Keratinocyte (primary cell): ENCODE measurements at regions not wholly inside any gene's neighbourhood (a gene's known extent, or its start where the extent isn't known, plus 50 kb on each side); places are given as distances from the start of the nearest gene placed in this dataset.

Experiments
- DNase-seq: peaks from one replicate; pipeline ENCODE4 v3.0.0-alpha.2; 2011; ENCODE audit warnings: low read depth, missing footprints, low spot score
- FAIRE-seq: peaks from 2 replicates; lab custom pipeline; 2011; peaks lifted over from hg19 to GRCh38; lab: Jason Lieb, UNC
- H2AFZ ChIP-seq: 2 replicates; pipeline ENCODE4 v1.6.0; 2012; ENCODE audit warnings: low read length, control low read depth, inconsistent platforms; ENCODE audit not compliant: control insufficient read depth
- H3K27ac ChIP-seq: 2 replicates; pipeline ENCODE4 v1.5.1; 2011; ENCODE audit warnings: low read length; ENCODE audit not compliant: control insufficient read depth, insufficient read depth
- H3K27me3 ChIP-seq: 3 replicates; pipeline ENCODE4 v1.6.0; 2011; ENCODE audit warnings: low read length; ENCODE audit not compliant: control insufficient read depth, insufficient read depth; ENCODE audit errors: extremely low read depth
- H3K36me3 ChIP-seq, 2 experiments: 2 replicates in 1 of 2; 3 replicates in 1 of 2; pipeline ENCODE4 v1.5.1; 2011; ENCODE audit warnings: low read length in 2 of 2, mild to moderate bottlenecking in 1 of 2; ENCODE audit not compliant: control insufficient read depth in 2 of 2, insufficient read depth in 2 of 2; ENCODE audit errors: extremely low read depth in 1 of 2
- H3K4me1 ChIP-seq: 3 replicates; pipeline ENCODE4 v1.5.1; 2011; ENCODE audit warnings: low read length; ENCODE audit not compliant: control insufficient read depth, insufficient read depth; ENCODE audit errors: extremely low read depth
- H3K4me2 ChIP-seq: 3 replicates; pipeline ENCODE4 v1.6.0; 2011; ENCODE audit warnings: low read depth, low read length; ENCODE audit not compliant: control insufficient read depth, insufficient read depth; ENCODE audit errors: extremely low read depth
- H3K4me3 ChIP-seq, 3 experiments: fragments of 200-600 bp in 1 of 3; sonication (generic) in 1 of 3; 2 replicates in 2 of 3; 3 replicates in 1 of 3; pipeline ENCODE4 v1.5.1; 2011 to 2016; ENCODE audit warnings: low read length in 3 of 3, mild to moderate bottlenecking in 3 of 3, control low read depth in 2 of 3, inconsistent platforms in 1 of 3, low read depth in 1 of 3, mixed read lengths in 1 of 3, mixed run types in 1 of 3, moderate library complexity in 1 of 3; ENCODE audit not compliant: control insufficient read depth in 2 of 3, insufficient read depth in 2 of 3; ENCODE audit errors: extremely low read depth in 1 of 3
- H3K79me2 ChIP-seq: 2 replicates; pipeline ENCODE4 v1.6.0; 2012; ENCODE audit warnings: low read length; ENCODE audit not compliant: control insufficient read depth, insufficient read depth
- H3K9ac ChIP-seq: 3 replicates; pipeline ENCODE4 v1.6.0; 2011; ENCODE audit warnings: low read length; ENCODE audit not compliant: control insufficient read depth, insufficient read depth; ENCODE audit errors: extremely low read depth
- H3K9me1 ChIP-seq: 3 replicates; pipeline ENCODE4 v1.6.0; 2011; ENCODE audit warnings: low read length; ENCODE audit not compliant: control insufficient read depth, insufficient read depth; ENCODE audit errors: extremely low read depth
- H3K9me3 ChIP-seq: 2 replicates; pipeline ENCODE4 v1.5.1; 2012; ENCODE audit warnings: low read depth, low read length; ENCODE audit not compliant: control insufficient read depth
- H4K20me1 ChIP-seq: 3 replicates; pipeline ENCODE4 v1.6.0; 2011; ENCODE audit warnings: low read length; ENCODE audit not compliant: control insufficient read depth, insufficient read depth; ENCODE audit errors: extremely low read depth
- CTCF ChIP-seq, 3 experiments: IDR thresholded peaks in 1 of 3; conservative IDR thresholded peaks in 1 of 3; optimal IDR thresholded peaks in 1 of 3; 2 replicates in 2 of 3; 3 replicates in 1 of 3; pipeline versions ENCODE3 to v1.5.1; 2011; ENCODE audit warnings: low read length in 3 of 3, mild to moderate bottlenecking in 3 of 3, moderate library complexity in 2 of 3, control low read depth in 1 of 3, inconsistent platforms in 1 of 3; ENCODE audit not compliant: insufficient read depth in 2 of 3; ENCODE audit errors: extremely low read depth in 1 of 3
- EZH2 ChIP-seq: IDR thresholded peaks from one replicate; pipeline ENCODE4 v1.6.1; 2012; ENCODE audit warnings: inconsistent platforms, mild to moderate bottlenecking, low read length, moderate library complexity
- dilution Hi-C: fragments of 300-500 bp; cut with MboI; formaldehyde crosslinking; loops from one replicate; pipeline ENCODE4 v1.7.0; 2020; ENCODE audit warnings: low sequenced_read_pairs; ENCODE audit not compliant: extremely low pct_ligation_motif_present

GRCh38 chr4:28451346-28451745 is 1590.7 kb downstream of the STIM2 start:
- no peaks in the 10 kb centered on the region for H4K20me1 ChIP-seq
- dilution Hi-C loops, result no loop called here
- no peaks in the 10 kb centered on the region for H3K9me1 ChIP-seq
- H3K79me2 ChIP-seq, result no peaks in the 10 kb centered on the region
- H3K27me3 ChIP-seq, result no peaks in the 10 kb centered on the region
- no peak overlapping the region for H3K4me2 ChIP-seq
- DNase-seq (no peak), FAIRE-seq (no peak)
- H3K36me3 ChIP-seq, result no peaks in the 10 kb centered on the region
- no peak overlapping the region for H2AFZ ChIP-seq
- H3K4me1 ChIP-seq, result no peaks in the 10 kb centered on the region
- no peaks in the 10 kb centered on the region for H3K9me3 ChIP-seq
- H3K27ac ChIP-seq, result no peak overlapping the region
- TF ChIP-seq EZH2 (no peak), CTCF (optimal IDR thresholded peaks at IDR 0.05 in 1 of 3, IDR thresholded peaks at IDR 0.05 in 1 of 3, conservative IDR thresholded peaks at IDR 0.05 in 1 of 3; ENCODE audit: extremely low read depth in 1 of 3, insufficient read depth in 2 of 3, low read length in 3 of 3) (no peak)
- no peak overlapping the region for H3K4me3 ChIP-seq
- H3K9ac ChIP-seq, result no peak overlapping the region

DNA sequence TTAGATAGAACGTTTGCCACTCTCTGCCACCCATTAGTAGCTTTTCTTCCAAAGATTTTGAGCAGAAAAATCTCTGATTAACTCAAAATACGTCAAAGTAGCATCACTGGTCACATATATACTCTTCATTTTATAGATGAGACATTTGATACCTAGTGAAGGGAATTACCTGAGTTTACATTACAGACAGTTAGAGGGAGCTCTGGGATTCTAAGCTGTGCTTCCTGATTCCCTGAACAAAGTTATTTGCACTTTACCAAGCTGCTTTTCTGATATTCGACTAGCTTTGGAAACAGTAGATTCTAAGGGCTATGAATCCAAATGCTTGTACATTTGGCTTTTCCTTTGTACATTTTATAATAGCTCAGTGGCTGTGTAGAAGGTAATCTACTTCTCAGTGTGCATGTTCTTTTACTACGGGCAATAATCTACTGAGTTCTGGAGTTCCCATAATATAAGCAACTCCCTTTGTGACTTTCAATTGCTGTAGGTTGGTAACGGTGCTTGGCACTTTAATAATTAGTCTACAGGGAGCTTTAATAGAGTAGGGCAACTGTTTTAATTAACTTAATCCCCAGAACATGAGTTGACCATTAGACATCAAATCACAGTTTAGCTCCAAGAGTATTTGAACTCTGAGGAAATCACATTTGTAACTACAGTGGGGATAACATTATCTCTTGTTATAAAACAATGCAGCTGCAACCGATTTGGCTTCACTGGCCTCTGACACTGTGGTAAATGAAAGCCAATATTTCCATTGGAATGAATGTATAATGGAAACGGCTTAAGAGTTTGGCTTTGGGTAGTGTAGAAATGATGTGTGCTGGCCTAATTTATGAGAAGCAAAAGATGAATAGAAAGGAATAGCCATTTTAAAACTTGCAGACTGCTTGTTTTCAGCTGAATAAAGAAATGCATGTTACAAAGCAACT is 1602.4 kb downstream of the STIM2 start:
- dilution Hi-C loops, result no loop called here
- Histone ChIP-seq H2AFZ (peak overlapping the region; percentile 39), H3K79me2 (no peaks in the 10 kb centered on the region)

More for the DNA sequence above, 1602.4 kb downstream of the STIM2 start:
- no peaks in the 10 kb centered on the region for H3K27me3 ChIP-seq
- H3K9ac ChIP-seq, result no peak overlapping the region
- DNase-seq, result no peak
- H3K4me3 ChIP-seq, result no peak overlapping the region
- FAIRE-seq, result no peak
- H3K4me1 ChIP-seq, result no peaks in the 10 kb centered on the region
- no peaks in the 10 kb centered on the region for H3K9me3 ChIP-seq
- H4K20me1 ChIP-seq, result no peaks in the 10 kb centered on the region
- H3K4me2 ChIP-seq, result no peak overlapping the region
- H3K9me1 ChIP-seq, result no peaks in the 10 kb centered on the region
- H3K27ac ChIP-seq, result no peak overlapping the region
- no peak for TF ChIP-seq EZH2
- TF ChIP-seq CTCF (optimal IDR thresholded peaks at IDR 0.05 in 1 of 3, IDR thresholded peaks at IDR 0.05 in 1 of 3, conservative IDR thresholded peaks at IDR 0.05 in 1 of 3; ENCODE audit: extremely low read depth in 1 of 3, insufficient read depth in 2 of 3, low read length in 3 of 3), result peak in 1 of 3 experiments; percentile 14
- no peaks in the 10 kb centered on the region for H3K36me3 ChIP-seq
